ENCODE measurements at regions not wholly inside any gene's neighbourhood (a gene's known extent, or its start where the extent isn't known, plus 50 kb on each side); places are given as distances from the start of the nearest gene placed in this dataset.
A peak's percentile ranks its signal among the peaks of the same experiment; 100 is the strongest.
"Not testable (repeated sequence)": the region's sequence is repeated elsewhere in the genome, so short reads cannot be mapped to it uniquely, and the experiment has no call there.

DNA sequence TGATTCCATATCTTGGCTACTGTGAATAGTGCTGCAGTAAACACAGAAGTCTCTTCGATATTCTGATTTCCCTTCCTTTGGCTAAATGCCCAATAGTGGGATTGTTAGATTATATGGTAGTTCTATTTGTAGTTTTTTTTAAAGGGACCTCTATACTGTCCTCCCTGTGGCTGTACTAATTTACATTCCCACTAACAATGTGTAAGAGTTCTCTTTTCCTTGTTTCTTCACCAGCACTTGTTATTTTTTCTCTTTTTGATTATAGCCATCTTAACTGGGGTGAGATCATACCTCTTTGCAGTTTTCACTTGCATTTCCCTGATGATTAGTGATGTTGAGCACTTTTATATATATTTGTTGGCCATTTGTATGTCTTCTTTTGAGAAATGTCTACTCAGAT lies 102.0 kb downstream of the CARTPT start:
- DNase-seq (ENCODE audit: low read depth), result no peak

DNA sequence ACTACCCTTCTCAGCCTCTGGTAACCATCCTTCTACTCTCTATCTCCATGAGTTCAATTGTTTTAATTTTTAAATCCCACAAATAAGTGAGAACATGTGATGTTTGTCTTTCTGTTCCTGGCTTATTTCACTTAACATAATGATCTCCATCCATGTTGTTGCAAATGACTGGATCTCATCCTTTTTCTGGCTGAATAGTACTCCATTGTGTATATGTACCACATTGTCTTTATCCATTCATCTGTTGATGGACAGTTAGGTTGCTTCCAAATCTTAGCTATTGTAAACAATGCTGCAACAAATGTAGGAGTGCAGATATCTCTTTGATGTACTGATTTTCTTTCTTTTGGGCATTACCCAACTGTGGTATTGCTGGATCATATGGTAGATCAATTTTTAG lies 103.0 kb downstream of the CARTPT start:
- DNase-seq (ENCODE audit: low read depth), result not testable (repeated sequence)

DNA sequence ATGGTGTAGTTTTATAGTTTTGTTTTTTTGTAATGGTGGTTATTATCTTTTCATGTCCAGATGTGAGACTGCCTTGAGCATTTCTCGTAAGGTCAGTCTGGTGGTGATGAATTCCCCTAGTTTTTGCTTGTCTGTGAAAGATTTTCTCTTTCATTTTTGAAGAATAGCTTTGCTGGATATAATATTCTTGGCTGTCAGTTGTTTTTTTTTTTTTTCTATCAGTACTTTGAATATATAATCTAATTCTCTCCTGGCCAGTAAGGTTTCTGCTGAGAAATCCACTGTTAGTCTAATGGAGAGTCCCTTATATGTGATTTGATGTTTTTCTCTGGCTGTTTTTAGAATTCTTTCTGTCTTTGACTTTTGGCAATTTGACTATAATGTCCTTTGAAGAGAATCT lies 106.9 kb downstream of the CARTPT start:
- no peak for DNase-seq (ENCODE audit: low read depth)

DNA sequence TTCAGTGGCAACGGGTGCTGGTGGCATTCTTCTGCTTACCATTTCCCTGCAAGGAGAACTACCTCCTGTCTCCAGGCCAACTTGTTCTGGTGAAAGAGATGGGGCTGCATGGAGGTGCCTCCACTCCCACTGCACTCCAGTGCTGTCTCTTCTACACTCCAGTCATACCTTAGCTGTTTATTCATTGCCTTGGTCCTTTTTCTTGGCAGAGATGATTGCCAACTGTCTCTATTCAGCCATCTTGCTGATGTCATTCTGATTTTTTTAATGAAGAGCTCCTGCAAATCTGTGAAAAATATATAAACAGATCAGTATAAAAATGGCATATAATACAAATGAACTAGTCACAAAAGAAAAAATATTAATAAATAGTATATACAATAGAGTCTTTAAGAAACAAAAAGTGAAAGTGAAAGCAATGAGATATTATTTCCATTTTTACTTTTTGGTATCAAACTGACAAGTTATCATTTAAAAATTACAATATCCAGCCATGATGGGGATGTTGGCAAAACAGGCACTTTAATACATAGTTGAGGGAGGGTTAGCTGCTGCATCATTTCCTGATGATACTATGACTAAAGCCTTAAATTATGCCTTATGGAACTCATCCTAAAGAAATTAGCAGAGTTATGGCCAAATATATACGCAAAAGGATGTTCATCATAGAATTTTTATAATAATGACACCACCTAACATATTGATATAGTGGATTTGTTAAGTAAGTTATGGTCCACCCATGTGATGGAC lies 109.4 kb downstream of the CARTPT start:
- DNase-seq (ENCODE audit: low read depth), result no peak

DNA sequence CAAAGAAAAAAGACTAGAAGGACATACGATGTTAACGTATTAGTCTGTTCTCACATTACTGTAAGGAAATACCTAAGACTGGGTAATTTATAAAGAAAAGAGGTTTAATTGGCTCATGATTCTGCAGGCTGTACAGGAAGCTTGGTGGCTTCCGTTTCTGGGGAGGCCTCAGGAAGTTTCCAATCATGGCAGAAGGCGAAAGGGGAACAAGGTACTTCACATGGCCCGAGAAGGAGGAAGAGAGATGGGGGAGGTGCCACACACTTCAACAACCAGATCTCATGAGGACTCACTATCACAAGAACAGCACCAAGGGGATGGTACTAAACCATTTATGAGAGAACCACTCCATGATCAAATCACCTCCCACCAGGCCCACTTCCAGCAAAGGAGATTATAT lies 110.1 kb downstream of the CARTPT start:
- DNase-seq (ENCODE audit: low read depth), result no peak

DNA sequence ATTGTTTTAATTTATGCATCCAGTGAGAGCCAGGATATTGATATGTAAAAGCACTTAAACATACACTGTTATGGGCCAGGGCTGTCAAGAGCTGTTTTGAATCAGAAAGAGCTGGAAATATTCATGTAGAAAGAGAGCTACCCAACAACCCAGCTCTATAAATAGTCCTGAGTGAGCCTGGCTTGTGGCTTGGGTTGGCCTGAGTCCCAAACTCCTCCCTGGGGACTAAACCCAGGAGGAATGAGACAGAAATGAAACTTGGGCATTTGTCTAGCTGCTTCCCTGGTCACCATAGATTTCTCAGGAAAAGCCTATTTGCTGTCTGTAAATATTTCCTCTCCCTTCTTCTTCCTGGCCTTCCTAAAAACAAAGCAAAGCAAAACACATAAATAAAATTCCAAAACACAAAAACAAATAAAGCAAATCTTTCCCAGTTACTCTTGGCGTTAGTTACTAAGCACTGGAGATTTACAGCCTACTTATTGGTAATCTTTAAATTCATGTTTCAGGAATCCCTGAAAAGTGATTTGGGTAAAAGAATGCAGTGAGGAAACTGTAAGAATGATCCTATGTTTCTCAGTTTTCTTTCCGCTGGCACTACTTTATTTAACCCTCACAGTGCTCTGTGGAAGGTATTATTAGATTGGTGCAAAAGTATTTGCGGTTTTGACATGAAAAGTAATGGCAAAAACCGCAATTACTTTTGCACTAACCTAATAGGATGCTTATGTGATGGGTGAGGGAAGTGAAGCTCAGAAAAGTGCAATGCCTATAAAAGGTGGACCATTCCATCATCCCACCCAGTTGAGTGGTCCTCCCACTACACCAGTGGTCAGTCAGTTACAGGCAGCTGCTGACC lies 111.8 kb downstream of the CARTPT start:
- DNase-seq (ENCODE audit: low read depth), result peak; percentile 95

DNA sequence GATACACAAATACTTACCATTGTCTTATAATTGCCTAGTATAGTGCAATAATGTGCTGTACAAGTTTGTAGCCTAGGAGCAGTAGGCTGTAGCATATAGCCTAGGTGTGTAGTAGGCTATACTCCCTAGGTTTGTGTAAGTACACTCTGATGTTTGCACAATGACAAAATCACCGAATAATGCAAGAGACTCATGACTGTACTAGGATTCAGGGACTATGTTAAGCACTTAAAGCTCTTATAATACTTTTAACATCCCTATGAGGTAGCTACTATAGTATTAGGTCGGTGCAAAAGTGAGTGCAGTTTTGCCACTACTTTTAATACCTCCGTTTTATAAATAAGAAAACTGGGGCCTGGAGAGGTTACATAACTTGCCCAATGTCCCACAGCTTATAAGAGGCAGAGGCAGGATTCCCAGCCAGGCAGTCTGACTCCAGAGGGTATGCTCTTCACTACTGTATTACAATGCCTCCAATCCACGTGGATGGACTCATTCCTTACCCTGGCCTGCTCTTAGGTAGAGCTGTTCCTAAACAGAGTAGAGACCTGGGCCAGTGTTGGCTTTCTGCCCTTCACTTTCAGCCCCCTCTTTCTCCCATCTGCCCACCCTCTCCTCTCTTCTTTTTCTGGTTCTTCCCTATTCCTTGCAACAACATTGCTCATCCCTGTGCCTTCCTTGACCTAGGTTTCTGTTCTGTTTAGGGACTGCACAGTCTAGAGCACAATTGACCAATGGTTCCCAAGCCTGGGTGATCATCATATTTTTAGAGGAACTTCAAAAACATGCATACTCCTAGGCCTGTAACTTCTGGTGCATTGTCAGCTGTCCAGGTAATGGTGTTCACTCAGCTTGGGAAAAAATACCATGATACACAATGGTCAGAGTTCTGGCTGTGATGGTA lies 114.0 kb downstream of the CARTPT start:
- DNase-seq (ENCODE audit: low read depth), result no peak

DNA sequence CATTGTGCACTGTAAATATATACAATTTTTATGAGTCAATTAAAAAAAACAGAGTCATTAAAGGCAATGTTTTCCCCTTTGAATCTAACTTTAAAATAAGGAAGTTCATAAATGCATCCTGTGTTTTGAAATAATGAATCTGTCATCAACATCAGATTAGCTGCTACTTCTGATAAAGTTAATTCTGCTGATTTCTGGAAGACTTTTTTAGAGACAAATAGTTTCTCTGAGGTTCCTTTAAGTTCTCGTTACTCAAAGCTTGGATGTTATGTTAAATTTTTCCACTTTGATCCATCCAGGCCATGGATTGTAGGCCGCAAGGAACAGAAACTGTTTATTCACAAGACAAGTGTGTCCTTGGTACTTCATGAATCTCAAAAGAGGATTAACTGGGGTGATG lies 115.5 kb downstream of the CARTPT start:
- DNase-seq (ENCODE audit: low read depth), result no peak

DNA sequence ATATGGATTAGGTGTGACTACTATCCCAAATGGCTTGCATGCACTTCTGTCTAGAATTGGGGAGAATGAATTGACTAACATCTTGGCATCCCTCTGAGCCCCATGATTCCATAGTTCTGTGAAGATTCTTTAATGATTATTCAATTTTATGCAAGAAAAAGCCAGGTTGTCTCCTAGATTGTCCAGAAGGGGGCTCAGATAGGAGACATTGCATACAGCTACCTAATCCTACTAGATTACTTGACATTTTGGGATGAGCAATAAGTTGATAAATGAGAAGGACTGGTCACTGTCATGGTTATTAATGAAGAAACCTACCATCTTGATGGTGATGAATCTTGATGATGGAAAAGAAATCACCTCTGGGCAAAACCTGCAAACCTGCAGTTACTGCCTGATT lies 117.0 kb downstream of the CARTPT start:
- no peak for DNase-seq (ENCODE audit: low read depth)

DNA sequence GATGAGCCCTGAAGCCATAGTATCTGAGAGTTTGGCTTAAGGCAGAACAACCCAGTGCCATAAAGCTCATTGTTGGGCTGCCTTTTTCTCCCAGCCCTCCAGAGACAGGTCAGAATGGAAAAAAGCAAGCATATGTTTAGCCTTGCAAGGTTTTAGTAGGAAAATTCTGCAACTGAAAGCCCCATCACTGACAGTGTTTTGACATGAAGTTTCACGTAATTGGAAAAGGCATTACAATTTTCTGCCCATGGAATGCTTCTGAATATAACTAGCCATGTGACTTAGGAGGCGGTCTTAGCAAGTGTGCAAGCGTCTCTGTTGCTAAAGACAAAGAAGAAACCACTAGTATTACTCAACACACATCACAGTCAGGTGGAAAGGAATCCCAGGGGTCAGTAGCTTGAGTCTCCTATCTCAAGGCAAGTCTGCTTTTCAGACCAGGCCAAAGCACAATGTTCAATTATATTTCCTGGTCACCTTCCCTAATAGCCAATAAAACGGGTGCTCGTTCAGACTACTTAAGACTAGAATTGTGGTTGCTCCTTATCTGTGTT lies 117.6 kb downstream of the CARTPT start:
- no peak for DNase-seq (ENCODE audit: low read depth)

DNA sequence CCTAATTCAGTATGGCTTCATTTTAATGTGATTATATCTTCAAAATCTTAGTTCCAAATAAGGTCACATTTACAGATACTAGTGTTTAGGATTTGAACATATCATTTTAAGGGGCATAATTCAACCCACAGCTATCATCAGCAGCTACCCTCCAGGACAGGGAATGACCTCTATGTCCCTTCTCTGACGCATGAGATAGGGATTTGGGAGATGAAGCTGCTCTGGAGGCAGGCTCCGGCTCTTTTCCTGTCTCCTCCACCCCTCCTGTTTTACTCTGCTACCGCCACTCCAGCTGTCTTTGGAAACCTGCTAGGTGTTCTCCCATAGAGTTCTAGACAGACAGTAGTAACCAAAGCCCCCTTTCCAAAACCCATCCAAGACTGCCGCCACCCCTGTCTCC lies 119.2 kb downstream of the CARTPT start:
- DNase-seq (ENCODE audit: low read depth), result no peak

DNA sequence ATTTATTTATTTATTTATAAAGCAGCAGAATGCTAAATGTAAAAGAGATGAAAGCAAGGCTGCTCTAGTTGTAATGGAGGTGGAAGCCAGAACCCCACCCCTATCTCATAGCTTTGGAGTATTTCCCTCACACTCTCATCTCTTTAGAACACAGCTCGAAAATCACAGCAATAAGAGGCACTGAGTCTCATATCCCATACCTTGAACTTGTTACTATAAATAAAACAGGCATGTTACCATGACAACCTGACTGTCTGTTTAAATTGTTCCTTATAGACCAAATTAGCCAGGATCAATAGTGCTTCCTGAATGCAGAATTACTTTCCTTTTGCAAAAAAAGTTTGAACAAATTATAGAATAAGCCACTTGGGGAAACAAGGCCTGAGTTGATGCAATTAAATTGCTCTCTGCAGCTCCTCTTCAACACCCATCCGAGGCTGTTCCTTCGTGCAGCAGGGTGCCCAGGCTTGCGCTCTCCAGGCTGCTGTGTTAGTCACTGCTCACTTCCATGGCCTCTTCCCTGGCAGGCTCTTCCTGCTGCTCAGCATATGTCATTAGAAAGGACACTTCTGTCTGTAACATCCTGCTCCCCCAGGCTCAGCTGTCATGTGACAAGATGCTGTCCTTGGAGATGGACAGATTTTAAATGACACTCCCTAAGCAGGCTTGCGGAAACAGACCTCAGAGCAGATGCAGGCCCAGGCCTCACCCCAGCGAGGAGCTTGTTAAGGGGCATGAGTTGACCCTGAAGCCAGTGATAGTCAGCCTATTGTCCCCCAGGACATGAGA lies 120.2 kb downstream of the CARTPT start:
- DNase-seq (ENCODE audit: low read depth), result no peak

DNA sequence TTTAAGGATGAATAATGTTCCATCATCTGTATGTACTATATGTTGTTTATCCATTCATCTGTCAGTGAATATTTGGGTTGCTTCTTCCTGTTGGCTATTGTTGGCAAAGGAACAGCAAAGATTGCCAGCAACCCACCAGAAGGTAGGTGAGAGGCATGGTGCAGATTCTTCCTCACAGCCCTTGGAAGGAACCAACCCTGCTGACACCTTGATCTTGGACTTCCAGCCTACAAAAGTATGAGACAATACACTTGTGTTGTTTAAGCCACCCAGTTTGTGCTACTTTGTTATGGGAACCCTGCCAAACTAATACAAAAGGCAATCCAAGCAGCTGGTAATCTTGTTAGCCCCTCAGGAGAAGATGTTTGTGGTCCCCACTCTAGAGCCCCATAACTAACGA lies 122.0 kb downstream of the CARTPT start:
- DNase-seq (ENCODE audit: low read depth), result no peak

DNA sequence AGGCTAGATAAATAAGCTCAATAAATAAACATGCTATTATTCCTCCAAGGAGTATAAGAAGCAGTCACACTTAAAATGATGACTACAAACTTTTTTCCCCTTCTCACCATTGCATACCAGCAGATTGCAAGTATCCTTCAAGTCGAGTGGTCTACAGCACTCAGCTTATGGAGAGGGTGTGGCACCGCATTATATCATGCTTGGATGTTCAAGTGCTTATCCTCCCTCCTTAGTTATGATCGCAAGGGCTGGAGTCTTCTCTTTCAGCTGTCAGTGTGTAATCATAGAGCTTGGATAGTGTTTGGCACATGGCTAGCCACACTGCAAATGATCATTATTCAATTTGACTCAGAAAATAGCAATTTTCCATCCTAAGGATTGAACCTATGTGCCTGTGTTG lies 124.0 kb downstream of the CARTPT start:
- no peak for DNase-seq (ENCODE audit: low read depth)

DNA sequence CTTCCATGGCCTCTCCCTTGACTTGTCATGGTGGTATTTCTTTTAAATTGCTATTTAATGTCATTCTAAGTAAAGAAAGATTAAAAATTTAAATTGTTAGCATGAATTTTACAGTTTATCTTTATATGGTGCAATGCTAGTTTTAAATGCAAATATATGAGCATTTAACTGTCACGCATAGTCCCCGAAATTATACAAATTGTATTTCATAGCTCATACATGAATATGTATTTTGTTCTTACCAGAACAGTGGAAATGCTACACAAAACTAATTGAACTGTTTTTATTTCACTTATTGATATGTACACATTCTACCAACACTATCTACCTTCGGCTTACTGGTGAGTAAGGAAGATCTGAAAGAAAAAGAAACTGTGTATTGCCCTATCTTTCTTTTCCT lies 125.8 kb downstream of the CARTPT start:
- DNase-seq (ENCODE audit: low read depth), result no peak

DNA sequence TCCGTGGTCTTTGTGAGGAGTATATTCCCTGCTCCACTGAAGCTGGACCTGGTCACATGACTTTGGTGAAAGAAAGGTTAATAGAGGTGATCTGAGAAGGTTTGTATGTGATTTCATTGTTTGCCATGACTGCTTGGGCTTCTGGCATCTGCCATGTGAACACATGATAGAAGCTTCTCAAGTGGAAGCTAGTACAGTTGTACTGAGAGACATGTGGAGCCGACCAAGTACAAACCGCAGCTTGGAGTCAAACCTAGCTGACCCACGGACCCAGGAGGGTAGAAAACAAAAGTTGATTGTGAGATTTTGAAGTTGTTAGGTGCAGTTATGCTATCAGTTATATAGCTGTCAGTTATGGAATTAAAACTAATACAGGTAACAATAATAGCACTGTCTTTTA lies 140.4 kb downstream of the CARTPT start:
- DNase-seq (ENCODE audit: low read depth), result no peak

DNA sequence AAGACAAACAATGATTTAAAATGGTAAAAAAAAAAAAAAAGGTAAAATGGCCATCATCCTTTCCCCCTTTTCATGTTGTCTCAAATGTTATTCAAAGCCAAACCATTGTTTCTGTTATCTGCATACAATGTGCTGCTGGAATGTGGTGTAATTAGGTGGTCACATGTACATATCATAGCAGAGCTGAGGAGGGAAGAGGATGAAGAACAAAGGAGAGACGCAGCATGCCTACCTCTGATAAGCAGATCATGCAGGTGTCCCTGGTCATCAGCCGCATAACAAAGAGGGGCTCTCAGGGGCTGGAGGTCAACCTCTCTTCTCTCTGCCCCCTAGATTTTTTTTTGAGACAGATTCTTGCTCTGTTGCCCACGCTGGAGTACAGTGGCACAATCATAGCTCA lies 141.0 kb downstream of the CARTPT start:
- no peak for DNase-seq (ENCODE audit: low read depth)

DNA sequence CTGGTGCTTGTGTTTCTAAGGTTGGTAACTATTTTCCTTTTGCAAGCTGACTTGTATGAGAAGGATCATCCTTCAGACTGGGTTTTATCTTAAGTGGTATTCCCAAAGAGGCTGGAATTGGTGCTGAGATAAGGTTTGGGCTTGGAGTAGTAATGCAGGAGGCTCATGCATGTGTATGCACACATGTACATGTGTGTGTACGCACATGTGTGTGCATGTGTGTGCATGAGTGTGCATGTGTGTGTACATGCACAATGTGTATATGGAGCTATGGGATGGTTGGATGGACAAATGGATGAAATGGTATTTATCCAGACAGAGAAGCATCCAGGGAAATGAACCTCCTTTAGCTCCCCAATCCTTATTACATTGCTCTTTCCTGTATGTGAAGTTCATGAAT lies 142.6 kb downstream of the CARTPT start:
- no peak for DNase-seq (ENCODE audit: low read depth)

DNA sequence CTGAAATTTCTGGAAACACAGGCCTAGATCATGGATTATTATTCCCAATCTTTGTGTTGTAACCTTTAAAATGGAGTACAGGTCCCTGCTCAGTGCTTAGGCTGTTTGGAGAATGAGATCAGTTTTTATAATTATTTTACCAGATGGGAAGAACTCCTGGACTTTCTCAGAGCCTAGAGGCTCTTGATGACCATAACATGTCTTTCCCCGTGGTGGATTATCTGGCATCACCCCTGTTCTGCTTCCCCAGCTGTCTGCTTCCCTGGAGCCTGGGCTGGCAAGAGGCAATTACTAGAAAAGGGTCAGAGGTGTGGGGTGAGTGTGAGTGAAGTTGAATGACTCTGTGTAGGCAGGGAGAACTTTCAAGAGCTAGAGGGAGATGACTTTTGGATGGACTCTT lies 143.0 kb downstream of the CARTPT start:
- DNase-seq (ENCODE audit: low read depth), result no peak

DNA sequence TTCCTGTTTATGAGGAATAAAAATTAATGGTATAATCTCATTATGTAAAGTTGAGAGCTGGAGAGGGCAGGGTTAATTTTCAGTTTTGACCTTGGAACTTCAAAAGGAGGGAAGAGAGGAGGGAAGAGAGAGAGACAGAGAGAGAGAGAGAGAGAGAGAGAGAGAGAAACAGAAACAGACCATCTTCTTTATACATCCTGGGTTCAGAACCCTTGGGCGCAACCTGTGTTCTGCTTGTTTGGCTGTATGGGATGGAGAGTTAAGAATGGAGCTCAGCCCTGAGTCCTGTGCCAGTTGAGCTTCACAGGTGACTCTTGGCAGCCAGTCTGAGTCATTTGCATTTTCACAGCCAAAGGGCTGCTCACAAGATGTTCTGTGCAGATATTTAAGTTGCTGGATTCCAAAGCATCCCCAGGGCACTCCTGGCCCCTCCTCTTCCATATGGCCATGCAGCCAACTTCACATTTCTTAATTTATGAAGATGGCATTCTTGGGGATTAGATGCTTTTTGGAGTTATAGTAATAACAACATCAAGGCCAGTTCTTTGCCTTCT lies 143.5 kb downstream of the CARTPT start:
- no peak for DNase-seq (ENCODE audit: low read depth)
